HG02623 (cell line): ENCODE measurements at regions not wholly inside any gene's neighbourhood (a gene's known extent, or its start where the extent isn't known, plus 50 kb on each side); places are given as distances from the start of the nearest gene placed in this dataset.

Experiments used
- ATAC-seq: cut with Tn5 transposase; IDR thresholded peaks from one replicate; pipeline ENCODE4 v1.9.1; 2021; ENCODE audit warnings: moderate library complexity; ENCODE audit not compliant: unreplicated experiment

DNA sequence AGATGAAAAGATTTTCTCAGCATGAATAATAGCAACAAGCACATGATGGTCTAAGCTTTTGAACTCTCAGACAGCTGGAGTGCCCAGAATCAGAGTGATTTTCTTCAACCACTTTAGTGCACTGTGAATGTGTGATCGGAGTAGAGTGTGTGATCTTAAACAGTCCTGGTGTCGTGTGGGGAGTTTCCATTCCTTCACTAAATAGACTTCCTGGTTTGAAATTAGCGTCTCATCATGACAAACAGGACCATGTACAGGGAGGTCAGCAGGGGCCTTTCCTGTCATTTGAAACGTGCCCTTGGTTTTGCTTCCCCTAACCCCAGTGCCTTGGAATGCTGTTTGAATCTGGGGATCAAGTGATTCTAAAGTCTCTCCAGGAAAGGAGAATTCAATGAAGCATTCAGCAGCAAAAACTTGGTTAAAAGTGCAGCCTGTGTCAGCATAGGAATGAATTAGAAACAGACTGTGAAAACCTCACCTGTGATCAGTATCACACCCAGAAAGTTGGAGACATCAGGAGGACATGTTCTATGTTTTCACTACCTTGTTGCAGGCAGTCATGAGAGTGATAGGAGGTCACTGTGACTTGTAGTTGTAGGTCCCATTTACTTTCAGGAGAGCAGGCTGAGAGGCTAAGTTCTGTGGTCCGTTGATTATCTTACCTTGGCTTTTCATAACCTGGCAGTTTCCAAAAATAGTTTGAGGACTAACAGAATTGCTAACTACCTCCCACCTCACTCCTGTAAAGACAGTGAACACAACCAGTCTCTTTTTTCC, 400.3 kb downstream of the MTX2 start:
- ATAC-seq, result no peak

- no peak for ATAC-seq
These were observed 406.2 kb downstream of the MTX2 start for GRCh38 chr2:176675271-176675949.

DNA sequence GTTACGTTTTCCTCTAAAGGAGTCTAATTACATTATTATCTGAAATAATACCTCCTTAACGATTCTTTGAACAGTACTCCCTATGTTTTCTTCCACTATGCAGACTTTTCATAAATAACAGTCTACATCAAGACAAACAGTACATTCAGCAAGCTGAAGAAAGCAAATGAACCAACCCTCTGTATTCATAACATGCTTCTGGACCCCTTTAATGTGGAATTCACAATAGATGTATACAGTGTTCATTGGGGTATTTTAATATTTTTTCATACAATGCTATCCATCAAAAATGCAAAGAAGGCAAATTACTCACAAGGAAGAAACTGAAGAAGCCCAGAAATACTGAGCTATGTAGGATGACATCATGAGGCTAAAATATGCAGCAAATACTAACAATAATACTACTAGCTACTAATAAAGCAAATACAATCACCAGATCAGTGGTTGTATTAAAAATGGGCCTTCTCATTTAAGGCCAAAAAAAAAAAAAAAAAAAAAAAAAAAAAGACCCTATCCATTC, 408.6 kb downstream of the MTX2 start:
- ATAC-seq, result no peak

DNA sequence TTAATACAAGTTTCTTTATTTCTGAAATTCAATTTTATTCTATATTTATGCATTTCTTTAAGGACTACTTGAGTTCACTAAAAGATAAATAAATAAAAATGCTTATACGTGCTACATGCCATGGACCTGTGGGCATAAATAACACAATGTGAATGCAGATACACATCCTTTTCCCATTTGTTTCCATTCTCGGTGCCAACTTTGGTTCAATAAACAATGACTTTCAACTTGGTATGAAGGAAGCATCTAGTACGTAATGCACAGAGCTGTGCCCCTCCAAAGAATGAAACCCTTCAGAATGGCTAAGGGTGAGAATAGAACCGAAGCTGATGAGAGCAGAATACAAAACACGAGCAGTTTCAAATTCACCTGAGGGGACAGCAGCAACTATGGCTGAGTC, 409.3 kb downstream of the MTX2 start:
- no peak for ATAC-seq

DNA sequence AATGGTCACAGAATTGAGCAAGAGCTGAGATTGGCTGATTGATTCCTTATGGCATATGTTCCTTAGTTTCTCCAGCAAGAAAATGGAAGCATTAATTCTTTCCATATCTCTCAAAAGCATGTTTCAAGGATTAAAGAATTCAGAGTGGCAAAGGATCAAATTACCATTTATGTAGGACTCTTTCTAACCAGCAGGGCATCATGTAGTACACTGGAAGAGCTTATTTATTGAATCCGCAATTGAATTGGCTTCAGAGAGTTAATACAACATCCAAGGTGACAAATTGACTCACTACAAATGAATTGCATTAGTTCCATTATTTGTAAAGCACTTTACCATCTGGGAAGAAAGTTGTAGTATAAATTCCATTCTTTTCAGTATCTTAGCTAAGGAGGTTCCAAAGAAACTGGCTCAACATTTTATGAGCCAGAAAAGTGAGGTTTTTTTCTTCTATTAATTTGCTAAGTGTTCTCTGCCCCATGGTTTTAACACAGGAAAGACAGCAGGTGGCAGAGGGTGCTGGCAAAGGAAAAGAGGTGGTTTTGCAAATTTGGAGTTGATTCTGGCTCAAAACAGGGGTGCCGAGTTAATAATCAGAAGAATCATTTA, 409.9 kb downstream of the MTX2 start:
- no peak for ATAC-seq

GRCh38 chr2:176680916-176681516, 411.8 kb downstream of the MTX2 start:
- no peak for ATAC-seq

- no peak for ATAC-seq
These were observed 412.4 kb downstream of the MTX2 start for GRCh38 chr2:176681584-176682115.

DNA sequence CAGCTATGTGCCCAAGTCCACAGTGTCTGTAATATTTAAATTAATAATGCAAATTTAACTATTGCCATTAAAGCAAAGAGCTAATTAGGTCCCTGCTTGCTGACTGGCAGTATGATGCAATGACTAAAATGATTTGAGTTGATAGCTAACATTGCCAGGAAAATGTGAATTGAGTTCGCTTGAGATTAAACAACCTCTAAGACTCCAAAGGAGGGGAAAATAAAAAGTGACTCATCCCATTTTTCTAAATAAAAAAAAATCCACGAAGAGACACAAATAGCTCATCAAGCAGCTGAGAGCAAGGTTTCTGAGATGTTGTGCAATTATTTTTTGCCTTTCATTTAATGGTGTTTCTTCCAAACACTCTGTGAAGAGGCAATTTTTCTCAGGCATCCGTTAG, 413.0 kb downstream of the MTX2 start:
- no peak for ATAC-seq

DNA sequence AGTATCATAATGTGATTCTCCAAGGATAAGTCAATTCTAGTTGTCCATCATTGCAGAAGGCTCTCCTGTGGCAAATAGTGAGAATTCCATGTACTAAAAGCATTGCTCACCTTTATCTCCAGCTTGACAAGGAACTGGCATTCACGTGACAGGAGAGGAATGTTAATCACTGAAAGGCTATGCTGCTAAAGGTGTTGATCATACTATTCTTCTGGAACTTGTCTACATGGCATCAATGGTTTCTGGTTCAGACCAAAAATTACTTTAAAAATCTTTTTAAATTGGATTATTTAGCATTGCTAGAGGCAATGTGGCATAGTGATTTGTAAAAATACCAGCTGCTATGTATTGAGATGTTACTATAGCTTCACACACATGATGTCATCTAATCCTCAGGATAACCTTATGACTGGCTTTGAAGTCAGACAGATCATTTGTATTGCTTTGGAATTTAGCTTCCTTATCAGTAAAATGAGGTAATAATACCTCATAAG, 414.4 kb downstream of the MTX2 start:
- ATAC-seq, result no peak

GRCh38 chr2:176685908-176686307, 416.7 kb downstream of the MTX2 start:
- no peak for ATAC-seq

DNA sequence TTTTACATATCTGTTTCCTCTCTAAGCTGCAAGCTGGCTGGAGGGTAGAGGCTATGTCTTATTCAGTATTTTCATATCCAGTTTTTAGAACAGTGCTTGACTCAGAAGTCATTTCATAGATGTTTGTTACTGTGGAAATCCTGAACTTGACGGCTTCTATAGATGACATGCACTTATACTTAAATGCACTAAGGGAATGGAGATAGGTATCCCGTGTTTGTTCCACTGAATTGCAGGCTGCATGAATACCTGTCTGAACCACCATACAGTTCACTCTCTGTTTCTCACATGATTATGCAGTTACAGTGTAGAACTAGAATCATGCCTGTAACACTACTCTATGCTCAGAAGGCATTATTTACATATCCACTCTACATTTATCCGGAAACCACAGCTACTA, 417.1 kb downstream of the MTX2 start:
- ATAC-seq, result no peak

- ATAC-seq, result no peak
These were observed 418.1 kb downstream of the MTX2 start for GRCh38 chr2:176687342-176687741.

- no peak for ATAC-seq
These were observed 418.7 kb downstream of the MTX2 start for GRCh38 chr2:176687944-176688343.

DNA sequence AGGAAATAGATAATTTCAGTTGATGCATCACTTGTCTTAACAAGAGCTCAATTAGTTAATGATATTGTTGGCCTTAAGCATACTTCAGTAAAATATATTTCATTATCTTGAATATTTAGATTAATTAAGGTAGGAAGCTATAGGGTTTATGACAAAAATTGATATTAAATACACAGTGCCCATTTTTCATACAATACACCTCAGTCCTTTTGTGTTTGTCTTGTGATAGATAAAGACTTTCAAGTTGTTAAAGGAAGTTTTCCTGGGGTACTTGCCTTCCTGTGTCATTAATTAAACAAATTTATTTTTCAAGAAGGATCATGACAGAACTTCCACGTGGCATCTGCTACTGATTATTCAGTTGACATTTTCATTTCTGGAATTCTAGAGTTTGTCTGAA, 420.5 kb downstream of the MTX2 start:
- ATAC-seq, result no peak

GRCh38 chr2:176691471-176691870, 422.2 kb downstream of the MTX2 start:
- no peak for ATAC-seq

GRCh38 chr2:176692533-176692932, 423.3 kb downstream of the MTX2 start:
- no peak for ATAC-seq

DNA sequence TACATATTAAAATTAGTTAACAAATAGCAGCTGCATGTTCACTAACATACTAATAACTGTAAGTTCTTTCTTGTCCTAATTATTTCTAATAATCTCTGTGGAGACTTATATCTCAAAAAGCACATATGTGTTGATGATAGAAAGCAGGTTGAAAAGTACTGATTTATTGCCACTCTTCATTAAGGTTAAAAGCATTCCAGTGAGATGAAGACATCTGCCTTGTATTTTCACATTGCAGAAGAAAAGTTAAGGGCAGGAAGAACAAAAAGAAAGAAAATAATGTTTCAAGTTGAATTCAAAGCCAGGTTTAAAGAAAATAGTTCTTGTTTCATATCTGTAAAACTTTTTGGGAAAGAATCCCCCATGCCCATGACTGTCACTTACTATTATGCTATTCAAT, 429.9 kb downstream of the MTX2 start:
- ATAC-seq, result no peak

GRCh38 chr2:176699644-176700043, 430.4 kb downstream of the MTX2 start:
- ATAC-seq, result no peak

DNA sequence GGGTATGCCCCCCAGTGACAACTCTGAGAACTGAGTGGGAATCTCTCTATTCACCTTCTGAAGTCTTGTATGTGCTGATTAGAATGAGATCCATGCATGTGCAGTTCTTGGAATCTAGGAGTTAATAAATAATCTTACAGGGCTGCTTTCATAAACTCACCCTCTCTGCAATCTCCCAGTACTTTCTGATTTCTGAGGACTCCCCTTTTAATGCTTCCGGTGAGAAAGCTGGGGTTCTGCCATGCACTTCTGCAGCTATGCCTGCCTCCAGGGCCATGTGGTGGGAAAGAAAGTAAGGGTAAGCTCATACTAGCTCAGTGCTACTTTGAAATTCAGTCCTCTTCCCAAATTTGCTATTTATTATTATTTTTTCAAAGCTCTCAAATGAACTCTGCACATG, 432.9 kb downstream of the MTX2 start:
- ATAC-seq, result no peak

- no peak for ATAC-seq
These were observed 435.1 kb downstream of the MTX2 start for GRCh38 chr2:176704282-176704858.
